ENCODE measurements at regions not wholly inside any gene's neighbourhood (a gene's known extent, or its start where the extent isn't known, plus 50 kb on each side); places are given as distances from the start of the nearest gene placed in this dataset.

GRCh38 chr5:29960323-29960722 lies 1233.2 kb upstream of the CDH6 start:
- H3K4me3 ChIP-seq (ENCODE audit: low read length): no peak overlapping the region
- TF ChIP-seq CTCF (IDR thresholded peaks at IDR 0.05; ENCODE audit: insufficient read depth, low read depth, low read length, missing control alignments): no peak
- no peak for DNase-seq (ENCODE audit: low read depth)

GRCh38 chr5:29950416-29951145 lies 1242.9 kb upstream of the CDH6 start:
- DNase-seq (ENCODE audit: low read depth): no peak
- no peak for TF ChIP-seq CTCF (IDR thresholded peaks at IDR 0.05; ENCODE audit: insufficient read depth, low read depth, low read length, missing control alignments)
- no peak overlapping the region for H3K4me3 ChIP-seq (ENCODE audit: low read length)

- no peak for DNase-seq (ENCODE audit: low read depth)
- H3K4me3 ChIP-seq (ENCODE audit: low read length): no peak overlapping the region
- no peak for TF ChIP-seq CTCF (IDR thresholded peaks at IDR 0.05; ENCODE audit: insufficient read depth, low read depth, low read length, missing control alignments)
Measured at GRCh38 chr5:29949301-29949872, 1244.1 kb upstream of the CDH6 start.

GRCh38 chr5:29944327-29944726 lies 1249.2 kb upstream of the CDH6 start:
- H3K4me3 ChIP-seq (ENCODE audit: low read length): no peak overlapping the region
- DNase-seq (ENCODE audit: low read depth): no peak
- TF ChIP-seq CTCF (IDR thresholded peaks at IDR 0.05; ENCODE audit: insufficient read depth, low read depth, low read length, missing control alignments): no peak

- no peak for DNase-seq (ENCODE audit: low read depth)
- no peak overlapping the region for H3K4me3 ChIP-seq (ENCODE audit: low read length)
- no peak for TF ChIP-seq CTCF (IDR thresholded peaks at IDR 0.05; ENCODE audit: insufficient read depth, low read depth, low read length, missing control alignments)
Measured at GRCh38 chr5:29942089-29942488, 1251.4 kb upstream of the CDH6 start.

GRCh38 chr5:29939988-29940387 lies 1253.5 kb upstream of the CDH6 start:
- no peak overlapping the region for H3K4me3 ChIP-seq (ENCODE audit: low read length)
- DNase-seq (ENCODE audit: low read depth): no peak
- no peak for TF ChIP-seq CTCF (IDR thresholded peaks at IDR 0.05; ENCODE audit: insufficient read depth, low read depth, low read length, missing control alignments)

- TF ChIP-seq CTCF (IDR thresholded peaks at IDR 0.05; ENCODE audit: insufficient read depth, low read depth, low read length, missing control alignments): no peak
- no peak overlapping the region for H3K4me3 ChIP-seq (ENCODE audit: low read length)
Measured at GRCh38 chr5:29935371-29935770, 1258.1 kb upstream of the CDH6 start.

More at GRCh38 chr5:29935371-29935770, 1258.1 kb upstream of the CDH6 start:
- no peak for DNase-seq (ENCODE audit: low read depth)

Measured in epithelial cell of esophagus (primary cell).